GM12878 (cell line): ENCODE measurements at regions not wholly inside any gene's neighbourhood (a gene's known extent, or its start where the extent isn't known, plus 50 kb on each side); places are given as distances from the start of the nearest gene placed in this dataset.

Experiments used
- ATAC-seq: fragments of 200-7000 bp; cut with Tn5 transposase; 3 replicates; pipeline ENCODE4 v1.9.1; 2020; ENCODE audit warnings: mild to moderate bottlenecking, moderate library complexity
- BruUV-seq: library from RNA; stranded (reverse); fragments of 400-500 nt; replicated peaks from 2 replicates; lab custom pipeline; 2021; lab: Mats Ljungman, UMichigan
- CTCF ChIA-PET: fragments of 300-600 bp; sonication (Branson Sonifier 250); formaldehyde crosslinking; extraction: SDS; loops from one replicate; lab custom pipeline; 2021; ENCODE audit warnings: inconsistent platforms; lab: Yijun Ruan, JAX
- POLR2A ChIA-PET: fragments of 350-600 bp; formaldehyde crosslinking; extraction: SDS; loops from one replicate; lab custom pipeline; 2021; ENCODE audit warnings: inconsistent platforms; lab: Charles Lee
- RAD21 ChIA-PET: fragments of 300-600 bp; sonication (Branson Sonifier 250); formaldehyde crosslinking; loops from one replicate; lab custom pipeline; 2023; ENCODE audit warnings: antibody characterized with exemption; ENCODE audit not compliant: unreplicated experiment; lab: Charles Lee
- SMC1A ChIA-PET: fragments of 300-600 bp; sonication (Branson Sonifier 250); formaldehyde crosslinking; loops from one replicate; lab custom pipeline; 2023; ENCODE audit not compliant: unreplicated experiment, uncharacterized antibody; lab: Charles Lee
- DNase-seq: peaks from one replicate; pipeline ENCODE4 v3.0.0-alpha.2; 2011; ENCODE audit warnings: low read depth, low spot score
- FAIRE-seq: peaks from 3 replicates; lab custom pipeline; 2011; peaks lifted over from hg19 to GRCh38; lab: Jason Lieb, UNC
- H2AFZ ChIP-seq: 2 replicates; pipeline ENCODE4 v1.6.0; 2011; ENCODE audit warnings: low read depth, low read length, control low read depth; ENCODE audit not compliant: control insufficient read depth
- H3K27ac ChIP-seq: 2 replicates; pipeline ENCODE4 v1.5.1; 2011; ENCODE audit warnings: control low read depth; ENCODE audit not compliant: control insufficient read depth, insufficient read depth
- H3K27me3 ChIP-seq, 2 experiments: replicated peaks in 1 of 2; 2 replicates each; pipeline versions ENCODE4 v1.6.0 to v1.6.1; 2011; ENCODE audit warnings: low read length in 1 of 2; ENCODE audit not compliant: control insufficient read depth in 2 of 2, insufficient read depth in 2 of 2
- H3K36me3 ChIP-seq, 2 experiments: 2 replicates each; pipeline ENCODE4 v1.5.1; 2011; ENCODE audit warnings: low read length in 1 of 2; ENCODE audit not compliant: control insufficient read depth in 2 of 2, insufficient read depth in 2 of 2
- H3K4me1 ChIP-seq: 2 replicates; pipeline ENCODE4 v1.6.1; 2011; ENCODE audit warnings: mild to moderate bottlenecking, low read length, moderate library complexity, mixed read lengths; ENCODE audit not compliant: control insufficient read depth, insufficient read depth
- H3K4me2 ChIP-seq: 2 replicates; pipeline ENCODE4 v1.6.0; 2011; ENCODE audit warnings: control low read depth; ENCODE audit not compliant: control insufficient read depth, insufficient read depth
- H3K4me3 ChIP-seq: fragments of 200-600 bp; sonication (generic); 2 replicates; pipeline ENCODE4 v1.5.1; 2016
- H3K79me2 ChIP-seq: 2 replicates; pipeline ENCODE4 v1.6.0; 2011; ENCODE audit warnings: low read length; ENCODE audit not compliant: control insufficient read depth, insufficient read depth
- H3K9ac ChIP-seq: 2 replicates; pipeline ENCODE4 v1.8.0; 2011; ENCODE audit warnings: low read length, control low read depth, mixed read lengths; ENCODE audit not compliant: control insufficient read depth, insufficient read depth
- H3K9me3 ChIP-seq: replicated peaks from 3 replicates; pipeline ENCODE4 v1.5.1; 2011; ENCODE audit warnings: mild to moderate bottlenecking, low read length; ENCODE audit not compliant: control insufficient read depth, insufficient read depth
- H4K20me1 ChIP-seq: 2 replicates; pipeline ENCODE4 v1.6.0; 2011; ENCODE audit not compliant: control insufficient read depth, insufficient read depth
- ASH2L ChIP-seq: fragments of 300-600, 200-600 bp; sonication (generic); IDR thresholded peaks from 2 replicates; pipeline ENCODE4 v1.6.1; 2017; ENCODE audit warnings: low read depth, mild to moderate bottlenecking, borderline replicate concordance
- EZH2 ChIP-seq: IDR thresholded peaks from 2 replicates; pipeline ENCODE4 v1.6.1; 2012; ENCODE audit warnings: low read depth, mild to moderate bottlenecking, control low read depth, inconsistent platforms, low read length, borderline replicate concordance; ENCODE audit not compliant: control insufficient read depth
- IRF4 ChIP-seq: IDR thresholded peaks from 2 replicates; pipeline ENCODE4 v1.6.1; 2011; ENCODE audit warnings: low read depth, low read length
- KLF5 ChIP-seq: fragments of 450-650 bp; IDR thresholded peaks from 2 replicates; pipeline ENCODE4 v1.6.1; 2014; ENCODE audit warnings: mild to moderate bottlenecking; ENCODE audit not compliant: partially characterized antibody
- POU2F2 ChIP-seq: IDR thresholded peaks from 3 replicates; pipeline ENCODE4 v1.6.1; 2011; ENCODE audit warnings: low read depth, mild to moderate bottlenecking, low read length, borderline replicate concordance
- SMAD1 ChIP-seq: fragments of 450-650 bp; IDR thresholded peaks from 2 replicates; pipeline ENCODE4 v1.6.1; 2018; ENCODE audit warnings: mild to moderate bottlenecking, low read depth; ENCODE audit not compliant: partially characterized antibody
- TCF12 ChIP-seq: IDR thresholded peaks from 2 replicates; pipeline ENCODE4 v1.6.1; 2011; ENCODE audit warnings: low read depth, mild to moderate bottlenecking, low read length
- WGBS: methylation state at CpG from one replicate; pipeline ENCODE4 v1.1.6; 2016; ENCODE audit warnings: low lambda C conversion rate; ENCODE audit not compliant: insufficient replicate concordance, insufficient coverage; ENCODE audit errors: missing lambda C conversion rate; 5-methylcytosine and 5-hydroxymethylcytosine counted together
- in situ Hi-C: fragments of 300-500 bp; cut with MboI; formaldehyde crosslinking; loops from 9 replicates; pipeline ENCODE4 v1.14.3; 2018; ENCODE audit warnings: mixed read lengths
- intact Hi-C: fragments of 100-400 bp; cut with micrococcal nuclease; formaldehyde crosslinking; loops from one replicate; pipeline ENCODE4 v1.14.2; 2022; ENCODE audit not compliant: unreplicated experiment
- TF ChIP-seq, protein P1 (sequence below): fragments of 450-650 bp; formaldehyde crosslinking; IDR thresholded peaks from 2 replicates; pipeline ENCODE4 v1.4.0; 2022; ENCODE audit warnings: mild to moderate bottlenecking, moderate library complexity
- TF ChIP-seq, protein P2 (sequence below): fragments of 450-650 bp; IDR thresholded peaks from 2 replicates; pipeline ENCODE4 v1.6.1; 2016; ENCODE audit warnings: mild to moderate bottlenecking
- TF ChIP-seq, protein P3 (sequence below): fragments of 450-650 bp; IDR thresholded peaks from 2 replicates; pipeline ENCODE4 v1.6.1; 2016; ENCODE audit warnings: mild to moderate bottlenecking, moderate library complexity, borderline replicate concordance

DNA sequence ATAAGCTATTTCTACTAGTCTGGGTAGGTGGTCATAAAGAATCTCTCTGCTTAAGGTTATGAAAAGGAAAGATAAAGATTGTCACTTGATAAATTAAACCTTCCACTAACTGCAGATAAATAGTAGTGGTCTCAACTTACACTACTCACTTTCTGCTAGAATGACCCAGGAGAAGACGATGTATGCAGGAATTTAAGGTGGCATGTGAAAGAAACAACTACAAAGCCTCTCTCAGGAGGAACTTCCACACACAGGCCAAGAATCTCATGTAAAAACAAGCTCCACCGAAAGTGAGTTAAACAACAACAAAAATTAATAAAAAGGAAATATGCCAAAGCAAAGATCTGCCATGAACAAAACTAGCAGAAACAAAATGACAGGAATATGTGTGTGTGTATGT is 165.4 kb downstream of the CDC14C start:
- RAD21 ChIA-PET: no interaction called here

DNA sequence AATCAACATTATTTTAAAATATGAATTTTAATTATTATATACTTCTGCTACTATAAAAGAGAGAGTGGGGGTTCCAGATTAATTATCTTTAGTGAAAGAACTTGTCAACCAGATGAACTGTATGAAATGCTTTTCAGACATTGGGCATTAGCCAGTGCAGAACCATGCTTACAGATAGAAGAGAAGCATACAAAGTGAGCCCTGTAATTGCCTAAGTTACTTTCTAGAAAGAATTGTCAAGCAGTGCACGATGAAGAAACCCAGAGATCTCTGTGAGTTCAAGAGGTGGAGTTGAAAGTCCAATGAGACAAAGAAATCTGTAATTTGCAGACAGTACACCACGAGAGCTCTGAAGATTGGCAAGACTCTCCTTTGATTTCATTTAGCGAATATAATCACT is 166.7 kb downstream of the CDC14C start:
- POLR2A ChIA-PET: no interaction called here
- CTCF ChIA-PET: no interaction called here
- Histone ChIP-seq H3K9me3 (no peaks in the 10 kb centered on the region), H3K27ac (no peak overlapping the region), H3K36me3 (no peaks in the 10 kb centered on the region), H4K20me1 (no peaks in the 10 kb centered on the region), H3K4me2 (no peak overlapping the region), H3K27me3 (no peaks in the 10 kb centered on the region), H3K79me2 (no peaks in the 10 kb centered on the region), H3K4me1 (no peaks in the 10 kb centered on the region), H3K4me3 (no peak overlapping the region), H3K9ac (no peak overlapping the region), H2AFZ (no peak overlapping the region)
- 10% methylated on average over 3 of the region's 3 CpGs for WGBS
- no TSS peak for BruUV-seq
- ATAC-seq: no peak
- intact Hi-C loops (no loop called here), in situ Hi-C loops (no loop called here)
- no peak for DNase-seq
- RAD21 ChIA-PET: no interaction called here
- SMC1A ChIA-PET: no interaction called here
- FAIRE-seq: no peak
- no peak for TF ChIP-seq SMAD1
- TF ChIP-seq, protein P1, sequence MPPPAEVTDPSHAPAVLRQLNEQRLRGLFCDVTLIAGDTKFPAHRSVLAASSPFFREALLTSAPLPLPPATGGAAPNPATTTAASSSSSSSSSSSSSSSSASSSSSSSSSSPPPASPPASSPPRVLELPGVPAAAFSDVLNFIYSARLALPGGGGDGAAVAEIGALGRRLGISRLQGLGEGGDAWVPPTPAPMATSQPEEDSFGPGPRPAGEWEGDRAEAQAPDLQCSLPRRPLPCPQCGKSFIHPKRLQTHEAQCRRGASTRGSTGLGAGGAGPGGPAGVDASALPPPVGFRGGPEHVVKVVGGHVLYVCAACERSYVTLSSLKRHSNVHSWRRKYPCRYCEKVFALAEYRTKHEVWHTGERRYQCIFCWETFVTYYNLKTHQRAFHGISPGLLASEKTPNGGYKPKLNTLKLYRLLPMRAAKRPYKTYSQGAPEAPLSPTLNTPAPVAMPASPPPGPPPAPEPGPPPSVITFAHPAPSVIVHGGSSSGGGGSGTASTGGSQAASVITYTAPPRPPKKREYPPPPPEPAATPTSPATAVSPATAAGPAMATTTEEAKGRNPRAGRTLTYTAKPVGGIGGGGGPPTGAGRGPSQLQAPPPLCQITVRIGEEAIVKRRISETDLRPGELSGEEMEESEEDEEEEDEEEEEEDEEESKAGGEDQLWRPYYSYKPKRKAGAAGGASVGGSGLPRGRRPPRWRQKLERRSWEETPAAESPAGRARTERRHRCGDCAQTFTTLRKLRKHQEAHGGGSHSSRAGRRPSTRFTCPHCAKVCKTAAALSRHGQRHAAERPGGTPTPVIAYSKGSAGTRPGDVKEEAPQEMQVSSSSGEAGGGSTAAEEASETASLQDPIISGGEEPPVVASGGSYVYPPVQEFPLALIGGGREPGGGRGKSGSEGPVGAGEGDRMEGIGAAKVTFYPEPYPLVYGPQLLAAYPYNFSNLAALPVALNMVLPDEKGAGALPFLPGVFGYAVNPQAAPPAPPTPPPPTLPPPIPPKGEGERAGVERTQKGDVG: no peak
- no peak for TF ChIP-seq IRF4
- TF ChIP-seq KLF5: no peak
- TF ChIP-seq, protein P2, sequence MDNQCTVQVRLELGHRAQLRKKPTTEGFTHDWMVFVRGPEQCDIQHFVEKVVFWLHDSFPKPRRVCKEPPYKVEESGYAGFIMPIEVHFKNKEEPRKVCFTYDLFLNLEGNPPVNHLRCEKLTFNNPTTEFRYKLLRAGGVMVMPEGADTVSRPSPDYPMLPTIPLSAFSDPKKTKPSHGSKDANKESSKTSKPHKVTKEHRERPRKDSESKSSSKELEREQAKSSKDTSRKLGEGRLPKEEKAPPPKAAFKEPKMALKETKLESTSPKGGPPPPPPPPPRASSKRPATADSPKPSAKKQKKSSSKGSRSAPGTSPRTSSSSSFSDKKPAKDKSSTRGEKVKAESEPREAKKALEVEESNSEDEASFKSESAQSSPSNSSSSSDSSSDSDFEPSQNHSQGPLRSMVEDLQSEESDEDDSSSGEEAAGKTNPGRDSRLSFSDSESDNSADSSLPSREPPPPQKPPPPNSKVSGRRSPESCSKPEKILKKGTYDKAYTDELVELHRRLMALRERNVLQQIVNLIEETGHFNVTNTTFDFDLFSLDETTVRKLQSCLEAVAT: no peak
- TF ChIP-seq, protein P3, sequence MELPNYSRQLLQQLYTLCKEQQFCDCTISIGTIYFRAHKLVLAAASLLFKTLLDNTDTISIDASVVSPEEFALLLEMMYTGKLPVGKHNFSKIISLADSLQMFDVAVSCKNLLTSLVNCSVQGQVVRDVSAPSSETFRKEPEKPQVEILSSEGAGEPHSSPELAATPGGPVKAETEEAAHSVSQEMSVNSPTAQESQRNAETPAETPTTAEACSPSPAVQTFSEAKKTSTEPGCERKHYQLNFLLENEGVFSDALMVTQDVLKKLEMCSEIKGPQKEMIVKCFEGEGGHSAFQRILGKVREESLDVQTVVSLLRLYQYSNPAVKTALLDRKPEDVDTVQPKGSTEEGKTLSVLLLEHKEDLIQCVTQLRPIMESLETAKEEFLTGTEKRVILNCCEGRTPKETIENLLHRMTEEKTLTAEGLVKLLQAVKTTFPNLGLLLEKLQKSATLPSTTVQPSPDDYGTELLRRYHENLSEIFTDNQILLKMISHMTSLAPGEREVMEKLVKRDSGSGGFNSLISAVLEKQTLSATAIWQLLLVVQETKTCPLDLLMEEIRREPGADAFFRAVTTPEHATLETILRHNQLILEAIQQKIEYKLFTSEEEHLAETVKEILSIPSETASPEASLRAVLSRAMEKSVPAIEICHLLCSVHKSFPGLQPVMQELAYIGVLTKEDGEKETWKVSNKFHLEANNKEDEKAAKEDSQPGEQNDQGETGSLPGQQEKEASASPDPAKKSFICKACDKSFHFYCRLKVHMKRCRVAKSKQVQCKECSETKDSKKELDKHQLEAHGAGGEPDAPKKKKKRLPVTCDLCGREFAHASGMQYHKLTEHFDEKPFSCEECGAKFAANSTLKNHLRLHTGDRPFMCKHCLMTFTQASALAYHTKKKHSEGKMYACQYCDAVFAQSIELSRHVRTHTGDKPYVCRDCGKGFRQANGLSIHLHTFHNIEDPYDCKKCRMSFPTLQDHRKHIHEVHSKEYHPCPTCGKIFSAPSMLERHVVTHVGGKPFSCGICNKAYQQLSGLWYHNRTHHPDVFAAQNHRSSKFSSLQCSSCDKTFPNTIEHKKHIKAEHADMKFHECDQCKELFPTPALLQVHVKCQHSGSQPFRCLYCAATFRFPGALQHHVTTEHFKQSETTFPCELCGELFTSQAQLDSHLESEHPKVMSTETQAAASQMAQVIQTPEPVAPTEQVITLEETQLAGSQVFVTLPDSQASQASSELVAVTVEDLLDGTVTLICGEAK: no peak
- TF ChIP-seq EZH2: no peak

More for the DNA sequence above, 165.4 kb downstream of the CDC14C start:
- ATAC-seq (no peak), DNase-seq (no peak), FAIRE-seq (no peak)
- Histone ChIP-seq H3K36me3 (no peaks in the 10 kb centered on the region), H3K4me2 (no peak overlapping the region), H3K4me3 (no peak overlapping the region), H3K27ac (no peak overlapping the region), H3K4me1 (no peaks in the 10 kb centered on the region), H3K27me3 (no peaks in the 10 kb centered on the region), H4K20me1 (no peaks in the 10 kb centered on the region), H2AFZ (no peak overlapping the region), H3K9me3 (no peaks in the 10 kb centered on the region), H3K9ac (no peak overlapping the region), H3K79me2 (no peaks in the 10 kb centered on the region)
- intact Hi-C loops: no loop called here
- no TSS peak for BruUV-seq
- POLR2A ChIA-PET: no interaction called here
- SMC1A ChIA-PET: no interaction called here
- CTCF ChIA-PET: no interaction called here
- TF ChIP-seq ASH2L: no peak
- no peak for TF ChIP-seq TCF12
- no peak for TF ChIP-seq IRF4
- no peak for TF ChIP-seq POU2F2
- in situ Hi-C loops: no loop called here
- WGBS: 33% methylated on average over 2 of the region's 2 CpGs
